Activated CD4-positive, CD25-positive, alpha-beta regulatory T cell treated with anti-CD3 and anti-CD28 coated beads, Interleukin-2, amount 50 U/mL, for 24 hours (primary cell): ENCODE measurements at regions not wholly inside any gene's neighbourhood (a gene's known extent, or its start where the extent isn't known, plus 50 kb on each side); places are given as distances from the start of the nearest gene placed in this dataset.

ENCODE experiments used
- ATAC-seq, 2 donors: fragments of 150-1000 bp; cut with Tn5 transposase; one replicate each; pipeline ENCODE4 v1.10.0; 2021; ENCODE audit warnings: mild to moderate bottlenecking in 1 of 2, moderate library complexity in 1 of 2

DNA sequence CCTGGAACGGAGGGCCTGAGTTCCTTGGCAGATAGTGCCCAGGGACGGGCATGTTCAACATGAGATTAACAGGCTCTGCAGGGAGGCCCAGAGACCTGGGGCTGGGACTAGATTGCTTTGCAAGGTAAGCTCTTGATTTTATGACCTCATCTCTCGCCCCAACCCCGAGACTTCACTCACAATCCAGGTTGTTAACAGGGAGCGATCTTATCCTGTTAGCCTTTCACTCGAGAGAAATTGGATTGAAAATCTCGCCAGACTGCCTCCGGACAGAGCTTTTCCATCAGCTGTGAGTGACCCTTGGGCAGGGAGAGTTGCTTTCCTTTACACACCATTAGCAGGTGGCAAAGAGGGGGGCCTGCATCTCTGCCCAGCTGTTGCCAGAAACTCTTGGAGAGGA lies 521.7 kb upstream of the EEF2KMT start:
- no peak for ATAC-seq

DNA sequence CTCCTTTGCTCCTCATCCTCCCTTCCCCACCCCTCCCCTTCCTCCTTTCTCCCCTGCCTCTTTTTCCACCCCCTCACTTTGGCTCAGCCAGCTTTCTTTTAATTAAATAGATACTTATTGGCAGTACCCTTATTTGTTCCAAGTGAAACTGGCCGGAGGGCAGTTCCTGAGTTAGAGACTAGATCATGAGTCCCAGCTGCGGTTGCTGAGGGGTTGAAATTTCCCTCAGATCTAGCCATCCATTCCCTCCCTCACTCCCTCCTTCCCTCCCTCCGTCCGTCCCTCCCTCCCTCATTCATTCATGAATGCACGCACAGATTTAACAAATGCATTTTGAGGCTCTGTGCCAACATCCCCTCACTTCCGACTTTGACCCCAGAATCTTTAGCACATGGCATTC lies 519.2 kb upstream of the EEF2KMT start:
- ATAC-seq: no peak

DNA sequence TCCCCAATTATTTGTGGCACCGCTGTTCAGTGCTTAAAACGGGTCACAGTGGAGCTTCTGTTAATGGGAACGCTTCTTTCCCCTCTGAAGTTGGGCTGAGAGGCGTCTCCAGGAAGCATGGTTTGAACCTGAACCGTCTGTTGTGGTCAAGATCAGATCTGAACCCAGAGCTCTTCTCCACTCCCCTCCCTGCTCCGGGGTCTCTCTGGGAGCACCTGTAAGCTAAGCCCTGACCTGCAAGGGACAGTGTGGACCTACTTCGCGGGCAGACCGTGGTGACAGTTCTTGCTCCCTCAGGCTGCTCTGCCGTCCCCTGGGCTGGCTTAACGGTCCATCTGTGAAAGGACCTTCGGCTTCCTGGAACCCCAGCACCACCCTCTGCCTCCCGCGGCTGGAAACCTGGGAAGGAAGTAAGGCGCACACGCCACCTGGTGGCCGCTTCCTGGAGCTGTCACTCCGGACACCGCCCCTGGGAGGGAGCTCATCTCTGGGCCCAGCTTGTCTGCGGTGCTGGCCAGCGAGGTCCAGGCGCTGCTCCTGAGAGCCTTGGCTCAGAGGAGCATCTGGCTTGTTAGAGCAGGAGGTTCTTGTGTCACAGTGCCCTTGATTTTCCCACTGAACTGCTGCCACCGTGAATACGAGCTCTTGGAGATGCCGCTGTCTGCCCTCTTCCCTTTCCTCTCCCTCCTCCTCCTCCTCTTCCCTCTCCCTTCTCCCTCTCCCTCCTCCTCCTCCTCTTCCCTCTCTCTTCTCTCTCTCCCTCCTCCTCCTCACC lies 518.5 kb upstream of the EEF2KMT start:
- ATAC-seq: peak in 1 of 2 donors; percentile 17

DNA sequence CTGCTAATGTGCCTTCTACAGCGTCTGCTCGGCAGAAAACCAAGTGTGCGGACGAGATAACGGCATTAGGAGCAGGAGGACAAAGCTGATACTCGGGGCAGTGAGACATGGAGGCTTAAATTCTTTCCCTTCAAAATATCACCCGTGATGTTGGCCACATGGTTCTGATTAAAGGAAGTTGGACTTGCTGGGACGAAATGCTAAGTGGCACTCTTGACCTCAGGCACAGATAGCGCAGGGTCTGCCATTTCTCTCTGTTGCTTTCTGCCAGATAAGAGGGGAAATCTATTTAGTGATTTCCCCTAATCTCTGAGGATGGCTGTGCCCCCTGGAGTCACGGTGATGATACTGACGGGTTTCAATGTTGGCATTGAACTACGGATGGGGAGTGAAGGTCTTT lies 509.6 kb upstream of the EEF2KMT start:
- no peak for ATAC-seq

DNA sequence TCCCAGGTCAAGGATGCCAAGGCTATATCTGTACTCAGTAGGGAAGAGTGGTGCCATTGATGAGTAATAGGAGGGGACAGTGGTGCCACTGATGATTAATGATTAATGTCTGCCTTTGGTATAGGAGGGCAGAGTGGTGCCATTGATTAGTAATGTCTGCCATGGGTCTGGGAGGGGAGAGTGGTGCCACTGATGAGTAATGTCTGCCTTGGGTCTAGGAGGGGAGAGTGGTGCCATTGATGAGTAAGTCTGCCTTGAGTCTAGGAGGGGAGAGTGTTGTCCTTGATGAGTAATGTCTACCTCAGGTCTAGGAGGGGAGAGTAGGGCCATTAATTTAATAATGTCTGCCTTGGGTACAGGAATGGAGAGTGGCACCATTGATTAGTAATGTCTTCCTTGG lies 507.8 kb upstream of the EEF2KMT start:
- ATAC-seq: no peak

DNA sequence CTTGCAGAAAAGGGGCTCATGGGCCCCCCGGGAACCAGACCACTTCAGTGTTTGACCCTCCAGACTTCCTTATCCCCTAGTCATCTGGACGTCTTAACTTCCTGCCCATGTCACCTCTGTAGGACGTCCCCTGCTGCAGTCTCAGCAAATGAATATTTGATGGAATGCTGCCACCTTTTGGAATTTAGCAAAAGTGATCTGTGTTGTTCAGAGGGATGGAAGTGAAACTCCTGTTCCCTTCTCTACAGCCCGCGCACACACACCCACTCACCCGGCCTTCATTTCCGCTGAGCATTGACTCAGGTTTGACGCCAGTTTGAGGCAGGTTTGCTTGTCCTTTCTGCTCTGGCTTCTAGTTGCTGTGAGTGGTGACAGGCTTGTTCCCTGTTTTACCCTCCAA lies 507.2 kb upstream of the EEF2KMT start:
- ATAC-seq: no peak

DNA sequence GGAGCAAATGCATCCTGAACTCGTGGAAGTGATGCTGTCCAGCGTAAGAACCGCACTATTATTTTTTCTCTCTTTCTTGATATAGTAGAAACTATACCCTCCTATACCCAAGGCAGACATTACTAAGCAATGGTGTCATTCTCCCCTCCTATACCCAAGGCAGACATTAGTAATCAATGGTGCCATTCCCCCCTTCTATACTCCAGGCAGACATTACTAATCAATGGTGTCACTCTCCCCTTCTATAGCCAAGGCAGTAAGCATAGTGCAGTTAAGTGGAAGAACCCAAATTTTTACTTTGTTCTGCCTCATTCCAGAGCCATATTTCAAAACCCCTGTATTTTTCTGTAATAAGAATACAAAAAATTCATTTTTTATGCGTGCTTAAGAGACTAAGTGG lies 506.2 kb upstream of the EEF2KMT start:
- ATAC-seq: no peak

DNA sequence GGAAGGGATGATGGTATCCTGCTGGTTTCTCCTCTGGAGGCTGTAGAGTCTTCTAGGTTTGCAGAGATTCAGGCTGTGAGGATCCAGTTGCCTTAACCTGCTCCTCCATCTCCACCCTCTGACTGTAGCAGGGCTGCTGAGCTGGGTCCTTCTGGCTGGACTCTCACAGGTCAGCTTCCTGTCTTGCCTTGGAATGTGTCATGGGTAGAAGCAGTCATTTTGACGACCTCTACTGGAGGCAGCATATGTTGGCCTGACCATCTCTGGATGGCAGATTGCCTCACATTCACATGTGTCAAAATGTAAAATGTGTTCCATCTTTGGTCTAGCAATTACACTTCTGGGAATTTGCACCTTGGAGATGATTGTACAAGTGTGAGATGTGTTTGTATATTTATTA lies 504.4 kb upstream of the EEF2KMT start:
- ATAC-seq: no peak

DNA sequence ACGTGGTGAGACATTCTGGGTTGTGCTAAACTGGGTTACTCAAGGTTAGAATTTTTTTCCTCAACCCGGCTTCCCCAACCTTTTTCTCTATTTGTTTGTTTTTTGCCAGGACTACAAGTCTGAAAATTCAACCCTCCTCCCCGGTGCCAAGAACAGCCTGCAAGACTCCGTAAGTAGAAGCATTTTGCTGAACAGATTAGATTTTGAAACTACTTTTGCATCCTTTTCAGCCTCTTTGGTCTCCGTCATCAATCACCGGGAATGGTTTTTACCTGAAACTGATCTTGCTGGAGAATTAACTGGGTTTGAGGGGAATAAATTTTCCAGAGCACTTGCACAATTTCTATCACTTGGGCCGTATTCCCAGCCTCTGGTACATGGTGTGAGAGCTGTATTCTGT lies 501.2 kb upstream of the EEF2KMT start:
- ATAC-seq: no peak

DNA sequence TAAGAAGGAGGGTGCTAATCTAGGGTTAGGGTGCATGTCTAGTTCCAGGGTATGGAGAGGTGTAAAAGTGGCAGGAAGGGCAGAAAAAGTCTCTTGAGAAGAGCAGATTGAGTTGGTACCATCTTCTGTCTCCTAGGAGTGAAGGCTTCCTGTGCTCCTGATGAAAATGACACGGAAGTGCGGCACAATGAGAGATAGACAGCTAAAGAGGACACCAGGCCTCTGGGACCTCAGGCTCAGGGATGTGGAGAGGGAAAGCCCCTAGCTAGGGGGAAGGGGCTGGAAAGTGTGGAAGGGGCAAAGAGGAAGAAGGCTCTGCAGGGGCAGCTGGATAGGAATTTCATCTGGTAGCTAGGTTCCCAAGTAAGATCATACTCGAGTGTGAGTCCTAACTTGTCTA lies 498.3 kb upstream of the EEF2KMT start:
- ATAC-seq: no peak

DNA sequence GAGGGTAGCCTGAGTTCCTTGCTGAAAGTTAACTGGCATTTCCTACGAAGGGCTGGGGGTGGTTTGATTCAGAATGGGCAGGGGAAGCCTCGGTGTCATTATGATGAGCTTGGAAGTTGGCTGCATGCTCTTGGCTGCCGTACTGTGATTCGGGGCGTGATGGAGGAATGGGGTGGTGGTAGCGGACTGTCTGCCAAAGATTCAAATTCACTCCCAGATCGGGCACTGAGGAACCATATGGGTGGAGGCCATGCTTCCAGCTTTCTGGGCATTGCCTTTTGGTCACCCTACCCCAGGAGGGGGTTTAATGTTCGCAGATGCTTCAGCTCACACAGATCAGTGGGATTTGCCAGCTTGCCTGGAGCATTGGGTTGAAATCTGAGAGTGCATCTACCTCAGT lies 492.8 kb upstream of the EEF2KMT start:
- no peak for ATAC-seq

DNA sequence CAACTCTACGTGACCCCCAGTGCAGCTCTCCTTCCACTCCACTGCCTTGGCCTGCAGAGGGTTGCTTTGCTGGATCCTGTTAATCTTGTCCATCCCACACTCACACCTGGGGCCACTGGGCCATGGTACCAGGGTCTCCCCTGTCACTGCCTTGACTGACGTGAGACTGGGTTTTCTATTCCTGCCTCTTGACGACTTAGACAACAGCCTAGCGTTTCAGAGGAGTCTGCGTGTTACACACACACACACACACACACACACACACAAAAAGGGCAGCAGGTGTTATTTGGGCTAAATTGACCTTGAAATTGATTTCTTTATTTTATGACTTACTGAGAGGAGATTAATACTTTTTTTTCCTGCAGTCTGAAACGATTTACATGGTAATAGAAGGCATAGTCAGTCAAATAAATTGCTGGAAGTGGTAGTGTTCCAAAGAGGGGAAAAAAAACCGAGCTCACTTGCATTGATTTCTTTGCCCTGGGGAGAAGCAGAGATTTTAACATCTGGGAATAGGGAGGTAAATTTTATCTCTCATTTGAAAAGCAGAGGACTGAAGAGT lies 492.3 kb upstream of the EEF2KMT start:
- no peak for ATAC-seq

DNA sequence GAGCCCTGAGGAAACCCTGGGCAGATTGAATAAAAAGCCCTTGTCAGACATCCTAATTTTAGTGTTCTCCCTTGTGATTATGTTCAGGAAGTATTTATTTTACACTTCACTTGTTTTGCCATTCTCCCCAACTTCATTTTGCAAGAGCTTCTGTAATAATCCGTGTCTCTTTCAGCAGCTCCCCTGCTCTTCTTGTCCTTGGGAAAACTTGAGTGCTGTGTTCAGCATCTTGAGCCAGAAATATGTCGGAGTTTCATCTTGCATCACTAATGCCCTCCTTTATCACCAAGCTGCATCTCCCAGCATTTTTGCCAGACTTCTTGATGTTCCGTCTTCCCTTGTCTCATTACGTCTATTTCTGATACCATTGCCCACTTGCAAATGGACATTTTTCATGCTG lies 486.5 kb upstream of the EEF2KMT start:
- ATAC-seq: no peak

DNA sequence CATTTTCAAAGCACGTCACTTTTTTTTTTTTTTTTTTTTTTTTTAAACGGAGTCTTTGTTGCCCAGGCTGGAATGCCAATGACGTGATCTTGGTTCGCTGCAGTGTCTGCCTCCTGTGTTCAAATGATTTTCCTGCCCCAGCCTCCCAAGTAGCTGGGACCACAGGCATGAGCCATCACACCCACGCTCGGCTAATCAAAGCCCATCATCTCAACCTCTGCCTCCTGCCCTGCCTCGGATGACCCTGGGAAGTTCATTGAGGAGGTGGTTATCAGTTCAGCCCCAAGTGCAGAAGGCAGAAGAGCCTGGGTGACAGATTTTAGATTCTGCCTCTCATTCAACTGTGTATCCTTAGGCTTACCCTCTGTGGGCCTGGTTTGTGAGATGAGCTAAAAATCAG lies 484.9 kb upstream of the EEF2KMT start:
- no peak for ATAC-seq

DNA sequence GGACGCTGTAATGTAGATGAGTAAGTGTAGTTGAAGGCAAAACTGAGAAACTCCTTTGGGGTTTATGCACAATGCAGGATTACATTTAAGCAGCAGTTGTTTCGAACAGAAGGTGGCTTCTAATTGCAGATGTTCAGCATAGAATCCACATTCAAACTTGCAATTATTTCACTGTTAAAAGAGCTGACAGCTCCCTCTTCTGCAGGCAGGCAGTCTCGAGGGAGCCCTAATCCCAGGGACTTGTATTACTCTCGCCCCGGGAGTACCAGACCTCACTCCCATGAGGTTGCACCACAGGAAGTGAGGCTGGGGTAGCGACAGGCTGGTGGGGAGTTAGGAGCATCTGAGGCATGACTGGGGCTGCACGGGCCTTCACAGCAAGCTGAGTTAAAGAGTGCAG lies 484.3 kb upstream of the EEF2KMT start:
- ATAC-seq: no peak

DNA sequence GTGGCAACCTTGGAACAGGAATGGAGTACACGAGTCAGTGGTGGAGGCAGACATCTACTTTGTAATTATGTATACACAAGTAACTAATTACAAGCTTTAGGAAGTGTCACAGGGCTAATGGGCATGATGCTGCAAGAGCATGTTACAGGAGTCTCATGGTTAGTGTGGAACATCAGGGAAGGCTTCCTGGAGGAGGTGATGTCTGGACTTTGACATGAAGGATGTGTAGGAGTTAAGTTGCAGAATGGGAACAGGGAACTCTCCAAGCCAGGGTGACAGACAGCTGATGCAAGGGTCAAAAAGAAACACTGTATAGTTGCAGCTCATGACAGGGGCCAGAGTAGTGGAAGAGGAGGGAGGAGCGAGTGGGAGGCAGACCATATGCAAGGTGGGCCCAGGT lies 483.8 kb upstream of the EEF2KMT start:
- no peak for ATAC-seq

DNA sequence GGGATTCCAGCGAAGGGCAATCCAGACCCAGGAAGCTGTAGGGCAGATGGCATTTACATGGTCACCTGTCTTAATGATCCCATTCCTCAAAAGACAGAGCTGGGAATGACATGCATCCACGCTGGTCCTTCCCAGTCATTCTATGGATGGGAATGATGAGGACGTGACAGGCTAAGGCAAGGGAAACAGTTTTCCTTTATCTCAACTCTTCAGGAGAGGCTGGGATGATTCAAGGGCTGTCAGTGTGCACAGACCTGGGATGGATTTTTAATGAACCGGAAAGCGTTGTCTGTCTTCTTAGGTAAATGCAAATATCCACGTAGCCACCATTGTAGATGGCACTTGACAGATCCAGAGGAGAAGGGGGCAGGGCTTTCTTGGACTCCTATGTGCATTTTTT lies 483.2 kb upstream of the EEF2KMT start:
- ATAC-seq: no peak

DNA sequence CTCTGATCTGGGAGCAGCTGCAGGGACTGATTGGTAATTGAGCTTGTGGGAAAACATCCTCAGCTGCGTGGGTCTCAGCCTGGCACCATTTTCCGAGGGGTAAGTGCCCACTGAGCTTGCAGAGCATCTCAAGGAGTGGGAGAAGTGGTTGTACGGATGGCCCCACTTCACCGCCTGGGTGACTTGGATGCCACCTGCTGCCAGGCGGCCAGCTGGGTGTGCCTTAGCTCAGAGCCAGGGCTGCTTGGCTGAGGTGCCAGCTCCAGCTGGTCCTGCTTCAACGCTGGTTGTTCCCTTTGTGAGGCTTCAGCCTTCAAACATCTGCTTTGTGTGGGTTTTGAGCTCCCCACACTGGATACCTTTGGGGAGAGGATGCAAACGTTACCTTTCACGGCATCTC lies 482.7 kb upstream of the EEF2KMT start:
- no peak for ATAC-seq

DNA sequence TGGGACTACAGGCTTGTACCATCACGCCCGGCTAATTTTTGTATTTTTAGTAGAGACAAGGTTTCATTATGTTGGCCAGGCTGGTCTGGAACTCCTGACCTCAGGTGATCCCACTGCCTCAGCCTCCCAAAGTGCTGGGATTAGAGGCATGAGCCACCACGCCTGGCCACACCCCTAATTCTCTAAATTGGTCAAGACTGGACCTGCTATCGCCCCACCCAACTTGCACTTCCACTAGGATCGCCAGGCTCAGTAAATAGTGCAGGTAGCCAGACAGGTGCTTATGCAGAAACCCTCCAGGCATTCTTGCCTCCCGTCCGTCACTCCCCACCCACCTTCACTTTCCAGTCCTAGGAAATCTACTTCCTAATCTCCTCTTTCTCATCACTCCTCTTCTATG lies 481.4 kb upstream of the EEF2KMT start:
- no peak for ATAC-seq

DNA sequence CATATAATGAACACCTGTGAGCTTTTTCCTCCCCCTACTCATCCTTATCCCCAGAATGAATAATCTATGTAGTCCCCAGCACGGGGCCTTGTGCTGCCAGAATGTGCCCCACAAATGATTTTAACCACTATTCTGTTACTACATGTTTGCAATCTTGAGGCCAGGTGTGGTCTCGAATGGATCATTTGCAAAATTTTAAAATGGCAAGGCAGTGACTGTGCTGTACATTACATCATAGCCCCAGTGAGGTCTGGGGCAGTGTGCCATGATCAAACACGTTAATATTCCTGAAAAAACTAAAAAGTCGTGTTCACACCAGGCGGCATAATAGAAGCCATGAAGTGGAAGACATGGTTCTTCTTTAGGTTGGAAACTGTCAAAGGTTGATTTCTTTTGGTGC lies 479.9 kb upstream of the EEF2KMT start:
- ATAC-seq: no peak

DNA sequence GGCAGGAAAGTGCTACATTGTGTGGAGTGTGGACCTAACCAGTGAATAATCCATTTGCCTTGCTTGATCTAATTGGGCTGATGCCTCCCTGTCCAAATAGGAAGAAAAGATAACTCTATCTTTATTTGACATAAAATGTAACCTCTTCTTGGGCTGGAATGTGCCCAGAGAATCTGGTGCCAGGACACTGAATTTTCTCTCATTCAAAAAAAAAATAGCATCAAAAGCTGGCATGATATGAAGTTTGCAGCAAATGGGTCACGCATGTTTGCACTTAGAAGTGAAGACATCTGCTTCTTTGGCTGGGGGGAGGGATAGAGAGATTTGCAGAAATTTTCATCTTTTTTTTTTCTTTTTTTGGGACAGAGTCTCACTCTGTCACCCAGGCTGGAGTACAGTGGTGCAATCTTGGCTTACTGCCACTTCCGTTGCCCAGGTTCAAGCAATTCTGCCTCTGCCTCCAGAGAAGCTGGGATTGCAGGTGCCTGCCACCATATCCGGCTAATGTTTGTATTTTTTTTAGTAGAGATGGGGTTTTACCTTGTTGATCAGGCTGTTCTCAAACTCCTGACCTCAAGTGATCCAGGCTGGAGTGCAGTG lies 478.2 kb upstream of the EEF2KMT start:
- no peak for ATAC-seq

DNA sequence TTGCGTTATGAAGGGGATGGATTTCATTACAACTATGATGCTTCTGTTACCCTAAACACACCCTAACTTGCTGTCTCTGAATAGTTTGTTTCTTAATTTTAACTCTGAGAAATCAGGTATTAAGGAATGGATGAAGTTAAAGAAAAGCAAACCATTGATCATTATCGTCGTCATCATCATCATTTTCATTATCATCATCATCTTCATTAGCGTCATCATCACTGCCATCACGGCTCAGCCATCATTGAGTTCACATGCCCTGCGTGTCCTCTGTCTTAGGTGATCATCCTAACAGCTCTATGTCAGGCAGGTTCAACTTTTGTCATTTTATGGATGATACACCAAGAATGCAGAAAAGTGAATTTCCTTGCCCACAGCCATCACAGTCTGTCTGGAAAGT lies 477.5 kb upstream of the EEF2KMT start:
- no peak for ATAC-seq

DNA sequence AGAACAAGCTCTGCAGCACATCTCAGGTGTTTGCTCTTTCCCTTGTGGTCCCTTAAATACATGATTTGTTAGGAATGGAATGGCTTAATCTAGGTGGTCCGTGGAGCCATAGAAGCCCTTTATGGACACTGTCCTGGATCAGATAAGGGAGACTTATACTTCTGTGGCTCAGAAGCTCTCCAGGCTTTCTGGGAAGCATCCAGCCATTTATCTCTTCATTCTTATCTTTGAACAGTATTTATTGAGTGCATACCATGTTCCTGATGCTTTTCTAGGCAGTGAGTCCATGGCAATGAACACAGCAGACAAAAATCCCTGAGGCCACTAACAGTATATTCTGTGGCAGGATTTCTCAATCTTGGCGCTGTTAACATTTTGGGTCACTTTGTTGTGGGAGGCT lies 474.5 kb upstream of the EEF2KMT start:
- ATAC-seq: no peak

DNA sequence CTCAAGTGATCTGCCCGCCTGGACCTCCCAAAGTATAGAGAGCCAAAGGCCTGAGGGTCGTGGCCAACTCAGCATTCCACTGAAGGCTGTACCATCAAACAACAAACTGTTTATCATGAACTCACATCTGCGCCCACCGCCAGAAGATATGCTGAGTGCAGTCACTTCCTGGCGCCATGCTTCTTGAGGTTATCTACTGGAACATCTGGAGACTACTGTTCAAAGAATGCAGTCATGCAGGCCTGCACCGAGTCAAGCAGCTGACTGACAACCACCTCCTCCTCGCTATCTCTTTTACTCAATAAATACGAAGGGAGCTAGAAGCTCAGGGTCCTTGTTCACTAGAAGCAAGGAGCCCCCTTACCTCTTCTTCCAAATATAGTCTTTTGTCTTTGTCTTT lies 473.9 kb upstream of the EEF2KMT start:
- ATAC-seq: no peak

DNA sequence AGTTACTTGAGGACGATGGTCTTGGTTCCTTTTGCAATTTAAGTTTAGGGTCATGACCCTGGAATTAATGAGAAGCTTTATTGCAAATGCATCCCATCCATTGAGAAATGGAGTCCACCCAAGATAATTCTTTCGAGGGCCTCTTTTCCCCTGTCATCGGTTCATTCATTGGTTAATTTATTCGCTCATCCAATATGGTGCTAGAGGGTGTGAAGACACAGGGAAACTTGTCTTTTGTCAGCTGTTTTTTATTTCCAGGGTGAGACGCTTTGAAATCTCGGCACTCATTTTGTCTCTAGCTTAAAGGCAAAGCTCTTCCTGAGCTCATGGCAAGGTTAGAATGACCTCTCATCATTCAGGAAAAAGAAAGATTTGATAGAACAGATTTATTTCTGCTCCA lies 464.2 kb upstream of the EEF2KMT start:
- ATAC-seq: no peak
